C4-2B (cell line): ENCODE measurements at regions not wholly inside any gene's neighbourhood (a gene's known extent, or its start where the extent isn't known, plus 50 kb on each side); places are given as distances from the start of the nearest gene placed in this dataset.

Experiments
- CTCF ChIP-seq: fragments of 450-650 bp; conservative IDR thresholded peaks from 2 replicates; pipeline ENCODE4 v1.5.1; 2017; ENCODE audit warnings: mild to moderate bottlenecking
- ZFX ChIP-seq: fragments of 450-650 bp; IDR thresholded peaks from 2 replicates; pipeline ENCODE4 v1.6.1; 2017

GRCh38 chr13:111401755-111402154, 81.3 kb downstream of the TEX29 start:
- TF ChIP-seq CTCF = no peak
- no peak for TF ChIP-seq ZFX
